Omental fat pad (tissue), 3 donors: ENCODE measurements at regions not wholly inside any gene's neighbourhood (a gene's known extent, or its start where the extent isn't known, plus 50 kb on each side); places are given as distances from the start of the nearest gene placed in this dataset.

ENCODE experiments used
- ATAC-seq: fragments of 150-250 bp; one replicate; pipeline ENCODE4 v1.9.1; 2016; ENCODE audit warnings: mild to moderate bottlenecking, moderate library complexity; ENCODE audit not compliant: low FRiP score
- DNase-seq: peaks from one replicate; pipeline ENCODE4 v3.0.0-alpha.2; 2019; ENCODE audit warnings: low spot score
- CTCF ChIP-seq, 3 donors: fragments of 450-650 bp; IDR thresholded peaks; one replicate each; pipeline ENCODE4 v1.5.1; 2016 to 2017; ENCODE audit warnings: antibody characterized with exemption in 3 of 3, mild to moderate bottlenecking in 3 of 3, moderate library complexity in 2 of 3

DNA sequence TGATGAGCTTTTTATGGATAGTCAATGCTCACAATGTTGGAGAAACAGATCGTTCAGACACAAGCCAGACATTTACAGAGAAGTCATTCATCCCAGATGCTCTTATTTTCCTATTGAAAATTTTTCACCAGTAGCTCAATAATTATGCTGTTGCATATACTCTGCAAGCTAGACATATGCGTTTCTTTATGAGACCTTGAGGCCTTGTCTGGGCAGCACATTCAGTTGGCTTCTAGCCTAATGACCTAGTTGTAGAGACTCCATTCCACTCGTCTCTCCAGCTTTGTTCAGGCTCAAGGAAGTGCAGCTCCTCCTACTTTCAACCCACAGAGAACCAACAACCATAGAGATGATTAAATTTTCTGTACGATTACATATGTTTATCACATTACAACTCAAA is 237.7 kb downstream of the MZT1 start:
- no peak for TF ChIP-seq CTCF (IDR thresholded peaks at IDR 0.05)

DNA sequence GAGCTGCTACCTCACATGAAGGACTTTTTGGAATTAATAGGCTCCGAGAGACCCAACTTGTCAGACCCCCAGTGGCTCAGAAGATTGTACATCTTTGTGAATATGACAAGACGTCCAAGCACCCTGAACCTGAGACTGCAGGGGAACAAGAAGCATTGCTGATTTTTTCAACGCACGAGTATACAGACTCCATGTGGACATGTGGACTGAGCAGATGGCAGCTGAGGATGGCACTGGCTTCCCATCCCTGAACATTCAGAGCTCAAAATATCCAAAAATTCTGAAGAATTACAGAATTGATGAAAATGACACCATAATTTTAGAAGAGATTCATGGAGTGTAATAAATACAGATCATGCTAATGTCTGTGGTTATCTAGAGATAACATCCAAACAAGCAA is 254.1 kb downstream of the MZT1 start:
- no peak for TF ChIP-seq CTCF (IDR thresholded peaks at IDR 0.05)
- no peak for DNase-seq
- no peak for ATAC-seq

More for the DNA sequence above, 237.7 kb downstream of the MZT1 start:
- DNase-seq, result no peak
- ATAC-seq, result no peak

GRCh38 chr13:72469906-72470305 is 257.5 kb downstream of the MZT1 start:
- TF ChIP-seq CTCF (IDR thresholded peaks at IDR 0.05), result no peak
- ATAC-seq, result no peak

GRCh38 chr13:72463561-72463960 is 263.9 kb downstream of the MZT1 start:
- ATAC-seq, result no peak
- DNase-seq, result no peak
- TF ChIP-seq CTCF (IDR thresholded peaks at IDR 0.05), result no peak

More at GRCh38 chr13:72469906-72470305, 257.5 kb downstream of the MZT1 start:
- DNase-seq, result no peak

DNA sequence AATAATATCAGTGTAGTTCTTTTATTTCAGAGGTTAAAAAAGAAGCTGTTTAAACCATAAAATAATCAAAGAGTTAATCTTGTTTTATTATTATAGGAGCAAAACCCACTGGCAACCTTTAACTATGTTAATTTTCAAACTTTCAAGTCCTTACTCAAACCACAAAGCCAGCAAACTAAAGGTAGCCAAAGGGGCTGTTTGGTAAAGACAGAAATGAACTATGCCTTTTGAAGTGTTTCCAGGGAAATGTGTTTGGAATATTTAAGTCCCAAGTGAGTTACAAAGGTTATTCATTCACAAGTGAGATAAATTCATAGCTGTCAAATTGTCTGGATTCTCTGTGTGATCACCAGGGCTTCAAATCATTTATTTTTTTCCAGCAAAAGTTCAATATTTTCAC is 264.7 kb downstream of the MZT1 start:
- no peak for TF ChIP-seq CTCF (IDR thresholded peaks at IDR 0.05)
- ATAC-seq (no peak), DNase-seq (no peak)

GRCh38 chr13:72462166-72462565 is 265.3 kb downstream of the MZT1 start:
- ATAC-seq, result no peak

More at GRCh38 chr13:72462166-72462565, 265.3 kb downstream of the MZT1 start:
- TF ChIP-seq CTCF (IDR thresholded peaks at IDR 0.05), result no peak
- no peak for DNase-seq
